GM21825 (cell line): ENCODE measurements at regions not wholly inside any gene's neighbourhood (a gene's known extent, or its start where the extent isn't known, plus 50 kb on each side); places are given as distances from the start of the nearest gene placed in this dataset.

Experiments
- ATAC-seq: cut with Tn5 transposase; IDR thresholded peaks from one replicate; pipeline ENCODE4 v1.9.1; 2021; ENCODE audit warnings: mild to moderate bottlenecking, moderate library complexity; ENCODE audit not compliant: unreplicated experiment

GRCh38 chr14:99037777-99038430 lies 234.1 kb downstream of the BCL11B start:
- no peak for ATAC-seq

- no peak for ATAC-seq
Measured at GRCh38 chr14:99038431-99038820, 233.6 kb downstream of the BCL11B start.

GRCh38 chr14:99039331-99040041 lies 232.5 kb downstream of the BCL11B start:
- no peak for ATAC-seq

- no peak for ATAC-seq
Measured at GRCh38 chr14:99040052-99040451, 231.9 kb downstream of the BCL11B start.

- ATAC-seq, result no peak
Measured at GRCh38 chr14:99040711-99041110, 231.3 kb downstream of the BCL11B start.

- no peak for ATAC-seq
Measured at GRCh38 chr14:99041141-99041819, 230.7 kb downstream of the BCL11B start.

- no peak for ATAC-seq
Measured at GRCh38 chr14:99041820-99042174, 230.2 kb downstream of the BCL11B start.

GRCh38 chr14:99042381-99043266 lies 229.4 kb downstream of the BCL11B start:
- ATAC-seq, result no peak

GRCh38 chr14:99043267-99043615 lies 228.8 kb downstream of the BCL11B start:
- no peak for ATAC-seq

GRCh38 chr14:99043756-99044155 lies 228.2 kb downstream of the BCL11B start:
- no peak for ATAC-seq

GRCh38 chr14:99047441-99048031 lies 224.5 kb downstream of the BCL11B start:
- ATAC-seq, result no peak

GRCh38 chr14:99050309-99050708 lies 221.7 kb downstream of the BCL11B start:
- ATAC-seq, result no peak

- no peak for ATAC-seq
Measured at GRCh38 chr14:99052467-99052866, 219.5 kb downstream of the BCL11B start.

- ATAC-seq, result no peak
Measured at GRCh38 chr14:99055019-99055418, 217.0 kb downstream of the BCL11B start.

- ATAC-seq, result no peak
Measured at GRCh38 chr14:99055816-99056215, 216.2 kb downstream of the BCL11B start.

GRCh38 chr14:99057576-99058083 lies 214.4 kb downstream of the BCL11B start:
- no peak for ATAC-seq

GRCh38 chr14:99058542-99058941 lies 213.5 kb downstream of the BCL11B start:
- ATAC-seq, result no peak

GRCh38 chr14:99062216-99062615 lies 209.8 kb downstream of the BCL11B start:
- ATAC-seq, result no peak

GRCh38 chr14:99062772-99063418 lies 209.1 kb downstream of the BCL11B start:
- ATAC-seq, result no peak

- no peak for ATAC-seq
Measured at GRCh38 chr14:99063620-99064225, 208.3 kb downstream of the BCL11B start.
